ENCODE measurements at regions not wholly inside any gene's neighbourhood (a gene's known extent, or its start where the extent isn't known, plus 50 kb on each side); places are given as distances from the start of the nearest gene placed in this dataset.
"Not testable (repeated sequence)": the region's sequence is repeated elsewhere in the genome, so short reads cannot be mapped to it uniquely, and the experiment has no call there.

- DNase-seq, result no peak
Measured at GRCh38 chr1:101152633-101153032, 84.2 kb upstream of the S1PR1 start.

- DNase-seq, result no peak
Measured at GRCh38 chr1:101151286-101151685, 85.5 kb upstream of the S1PR1 start.

GRCh38 chr1:101150670-101151069 is 86.1 kb upstream of the S1PR1 start:
- no peak for DNase-seq

- no peak for DNase-seq
Measured at GRCh38 chr1:101150266-101150665, 86.6 kb upstream of the S1PR1 start.

DNA sequence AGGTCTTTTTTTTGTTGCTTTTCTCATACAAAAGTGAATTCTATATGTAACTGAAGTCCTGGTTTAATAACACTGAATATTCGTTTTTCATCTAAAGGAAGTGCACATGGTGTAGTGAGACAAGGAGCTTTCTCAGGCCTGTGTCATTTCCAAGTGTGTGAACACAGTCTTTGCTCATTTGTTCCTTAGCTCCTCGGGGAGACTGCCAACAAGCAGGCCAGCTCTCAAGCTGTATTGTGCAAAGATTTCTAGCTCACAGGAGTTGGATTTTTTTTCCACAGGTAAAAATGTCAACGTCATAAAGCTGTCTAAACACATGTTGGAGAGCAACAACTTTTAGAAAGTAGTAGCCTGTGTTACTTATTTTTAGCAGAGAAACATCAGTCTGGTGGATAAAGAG is 87.8 kb upstream of the S1PR1 start:
- no peak for DNase-seq

- no peak for DNase-seq
Measured at GRCh38 chr1:101147381-101147780, 89.4 kb upstream of the S1PR1 start.

DNA sequence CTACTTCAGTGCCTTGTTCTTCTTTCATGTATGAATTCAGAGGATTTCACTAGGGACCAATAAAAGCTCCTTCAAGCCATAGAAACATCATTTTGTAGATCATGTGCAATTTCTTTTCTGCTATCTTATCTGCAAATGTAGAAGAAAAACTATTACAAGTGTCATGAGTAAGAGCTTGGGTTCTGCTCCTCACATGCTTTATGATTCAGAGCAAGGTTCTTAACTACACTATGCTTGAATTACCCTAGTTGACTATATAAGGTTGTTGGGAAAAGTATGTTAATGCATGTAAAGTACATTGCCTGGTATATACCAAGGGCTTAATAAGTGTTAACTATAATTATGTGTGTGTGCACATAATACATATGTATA is 91.4 kb upstream of the S1PR1 start:
- no peak for DNase-seq

DNA sequence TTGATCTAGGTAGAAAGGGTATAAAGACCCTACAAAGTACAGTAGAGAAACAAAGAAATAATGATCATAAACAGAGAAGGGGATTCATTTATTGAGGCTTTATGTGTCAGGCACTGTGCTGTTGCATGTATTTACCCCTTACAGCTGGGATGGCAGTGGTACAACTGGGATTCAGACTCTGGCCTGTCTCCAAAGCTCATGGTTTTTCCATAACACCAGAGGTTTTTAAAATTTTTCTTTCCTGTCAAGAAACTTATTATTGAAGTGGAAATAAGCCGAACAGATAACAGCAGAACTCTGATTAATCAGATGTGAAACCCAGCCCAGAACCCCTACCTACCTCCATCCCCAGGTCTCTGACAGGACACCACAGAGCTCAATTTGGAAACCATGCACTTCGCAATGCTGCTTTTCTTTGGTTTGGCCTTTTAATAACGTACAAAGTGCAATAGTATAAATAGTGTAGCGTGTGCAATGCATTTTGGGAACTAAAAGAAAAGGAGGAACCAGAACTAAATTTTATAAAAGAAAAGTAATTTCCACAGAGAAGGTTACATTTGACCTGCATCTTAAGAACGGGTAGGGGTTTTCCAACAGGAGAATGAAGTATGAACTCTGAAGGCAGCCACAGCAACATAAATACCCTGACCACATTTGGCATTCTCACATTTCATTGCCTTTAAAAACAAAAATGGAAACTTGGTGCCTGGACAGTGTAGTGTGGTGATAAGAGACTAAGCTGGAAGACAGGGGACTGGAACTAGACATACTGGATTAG is 92.0 kb upstream of the S1PR1 start:
- DNase-seq, result no peak

DNA sequence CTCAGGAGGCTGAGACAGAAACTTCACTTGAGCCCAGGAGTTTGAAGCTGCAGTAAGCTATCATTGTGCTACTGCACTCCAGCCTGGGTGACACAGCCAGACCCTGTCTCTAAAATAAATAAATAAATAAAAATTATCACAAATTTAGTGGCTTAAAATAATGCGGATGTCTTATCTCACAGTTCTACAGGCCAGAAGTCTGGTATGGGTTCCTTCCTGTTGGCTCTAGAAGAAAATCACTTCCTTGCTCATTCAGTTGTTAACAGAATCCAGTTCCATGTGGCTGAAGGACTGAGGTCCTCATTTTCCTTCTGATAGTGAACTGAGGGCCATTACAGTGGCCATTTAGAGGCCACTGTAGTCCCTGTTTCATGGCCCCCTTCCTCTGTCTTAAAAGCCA is 94.6 kb upstream of the S1PR1 start:
- DNase-seq, result no peak

- DNase-seq, result no peak
Measured at GRCh38 chr1:101141376-101141775, 95.4 kb upstream of the S1PR1 start.

DNA sequence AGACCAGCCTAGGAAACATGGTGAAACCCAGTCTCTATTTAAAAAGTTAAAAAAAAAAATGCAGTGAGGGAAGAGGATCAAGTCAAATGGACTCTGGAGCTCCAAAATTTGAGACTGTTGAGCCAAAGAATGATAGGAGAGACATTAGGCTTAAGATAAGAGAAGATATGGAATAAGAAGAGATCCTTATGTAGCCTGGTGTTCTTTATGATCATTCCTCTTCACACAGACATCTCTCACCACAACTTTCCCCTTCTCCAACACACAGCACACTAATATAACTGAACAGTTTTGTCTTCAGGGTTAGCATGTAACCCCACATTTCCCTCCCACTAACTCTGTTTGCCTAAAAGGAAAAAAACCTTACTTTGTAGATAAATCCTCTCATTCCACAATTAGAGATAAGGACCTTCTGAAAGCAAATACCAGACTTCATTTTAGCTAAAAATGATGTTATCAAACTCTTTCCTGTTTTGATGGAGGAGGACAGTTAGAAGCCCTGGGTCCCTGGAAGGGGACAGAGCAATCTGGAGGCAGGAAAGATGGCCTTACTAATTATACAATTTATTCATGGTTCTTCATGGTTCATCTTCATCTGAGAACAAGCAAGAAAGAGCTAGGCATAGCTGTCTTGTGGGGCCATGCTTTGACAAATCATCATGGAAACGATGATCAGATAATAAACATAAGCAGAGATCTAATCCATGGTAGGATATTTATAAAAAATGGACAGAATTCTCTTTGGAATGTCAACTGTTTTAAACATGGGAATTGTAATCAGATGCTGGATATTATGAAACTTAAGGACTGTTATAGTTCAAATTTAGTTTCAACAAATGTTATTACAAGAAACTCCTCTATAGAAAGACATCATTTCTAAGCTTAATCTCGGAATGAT is 96.7 kb upstream of the S1PR1 start:
- no peak for DNase-seq

- DNase-seq, result no peak
Measured at GRCh38 chr1:101139130-101139529, 97.7 kb upstream of the S1PR1 start.

DNA sequence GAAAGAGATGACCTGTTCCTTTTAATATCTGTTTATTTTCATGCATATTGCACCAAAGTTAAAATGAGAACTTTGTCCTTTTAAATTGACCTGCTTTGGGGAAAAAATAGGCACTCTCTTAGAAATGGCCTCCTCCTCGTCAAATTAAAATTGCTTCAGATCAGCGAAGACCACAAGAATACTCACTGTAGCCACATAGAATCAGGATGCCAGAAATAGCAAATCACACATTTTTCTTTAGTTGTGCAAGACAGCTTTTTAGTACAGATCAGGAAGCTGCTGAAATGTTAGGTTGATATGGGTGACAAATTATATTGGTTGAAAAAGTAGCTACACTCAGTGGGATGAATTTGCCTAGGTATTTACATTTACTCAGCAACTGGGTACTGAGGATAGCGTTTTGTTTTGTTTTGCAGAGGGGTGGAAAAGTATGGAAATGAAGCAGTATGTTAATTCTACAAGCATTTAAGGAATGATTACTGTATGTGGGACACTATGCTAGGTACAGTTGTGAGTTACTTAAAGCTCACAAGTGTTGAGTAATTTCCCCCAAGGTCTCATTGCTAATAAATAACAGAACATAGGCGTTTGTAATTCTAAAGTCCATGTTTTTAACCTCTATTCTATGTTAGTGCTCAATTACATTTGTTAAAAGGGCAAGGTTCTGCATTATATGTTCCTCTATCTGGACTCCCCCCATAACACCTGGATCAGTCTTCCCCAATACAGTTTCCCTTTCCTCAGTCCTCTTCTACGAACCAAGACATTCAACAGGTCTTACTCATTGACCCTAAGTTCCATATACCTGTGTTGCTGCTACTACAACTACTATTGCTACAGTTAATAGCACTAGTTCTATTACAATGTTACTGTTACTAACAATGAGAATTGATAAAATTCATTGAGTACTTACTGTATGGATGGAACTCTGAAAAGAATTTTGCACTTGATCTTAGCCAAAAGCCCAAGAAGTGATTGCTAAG is 99.4 kb upstream of the S1PR1 start:
- DNase-seq, result no peak

DNA sequence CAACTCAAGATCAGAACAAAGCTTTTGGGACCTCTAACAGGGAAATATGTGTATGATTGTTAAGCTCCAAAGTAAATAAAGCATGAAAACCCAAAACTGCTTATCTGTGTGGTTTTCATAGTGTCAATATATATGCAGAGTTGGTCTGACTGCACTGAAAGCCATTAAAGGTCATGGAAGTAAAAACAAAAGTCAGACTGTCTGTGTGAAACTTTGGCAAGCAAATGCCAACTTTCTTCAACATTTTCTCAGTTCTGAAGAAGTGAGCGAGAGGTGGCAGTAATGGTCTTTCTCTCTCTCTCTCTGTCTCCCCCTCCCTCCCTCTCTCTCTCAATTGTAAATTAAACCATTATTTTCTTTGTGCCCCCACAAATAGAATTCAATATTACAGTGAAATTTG is 100.1 kb upstream of the S1PR1 start:
- DNase-seq, result no peak

- no peak for DNase-seq
Measured at GRCh38 chr1:101136271-101136670, 100.5 kb upstream of the S1PR1 start.

DNA sequence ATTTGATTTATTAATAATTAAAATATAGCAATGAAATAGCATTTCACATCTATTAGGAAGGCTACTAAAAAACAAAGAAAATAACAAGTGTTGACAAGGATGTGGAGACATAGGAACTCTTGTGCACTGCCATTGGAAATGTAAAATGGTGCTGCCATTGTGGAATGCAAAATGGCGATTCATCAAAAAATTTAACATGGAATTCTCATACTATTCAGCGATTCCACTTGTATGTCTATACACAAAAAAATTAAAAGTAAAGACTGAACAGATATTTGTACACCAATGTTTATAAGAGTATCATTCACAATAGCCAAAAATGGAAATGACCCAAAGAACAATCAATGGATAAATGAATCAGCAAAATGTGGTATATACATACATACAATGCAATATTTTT is 101.3 kb upstream of the S1PR1 start:
- no peak for DNase-seq

GRCh38 chr1:101131239-101131843 is 105.5 kb upstream of the S1PR1 start:
- DNase-seq, result no peak

DNA sequence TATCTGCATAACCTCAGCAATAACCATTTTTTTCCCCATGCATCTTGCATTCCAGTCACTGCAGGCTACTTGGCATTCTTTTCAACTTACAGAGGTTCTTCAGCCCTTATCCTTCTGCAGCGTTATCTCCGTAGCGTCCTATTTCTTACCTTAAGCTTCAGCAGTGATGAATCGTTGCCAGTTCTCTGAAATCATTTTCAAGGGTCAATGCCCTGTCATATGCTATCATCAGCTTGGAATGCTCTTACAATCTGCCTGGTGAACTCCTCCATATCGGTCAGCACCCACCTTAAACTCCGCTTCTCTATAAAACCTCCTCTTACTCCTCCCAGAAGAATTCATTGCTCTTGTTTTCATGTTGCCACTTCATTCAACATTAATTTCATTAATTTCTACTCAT is 105.1 kb upstream of the DPH5 start:
- DNase-seq, result no peak

DNA sequence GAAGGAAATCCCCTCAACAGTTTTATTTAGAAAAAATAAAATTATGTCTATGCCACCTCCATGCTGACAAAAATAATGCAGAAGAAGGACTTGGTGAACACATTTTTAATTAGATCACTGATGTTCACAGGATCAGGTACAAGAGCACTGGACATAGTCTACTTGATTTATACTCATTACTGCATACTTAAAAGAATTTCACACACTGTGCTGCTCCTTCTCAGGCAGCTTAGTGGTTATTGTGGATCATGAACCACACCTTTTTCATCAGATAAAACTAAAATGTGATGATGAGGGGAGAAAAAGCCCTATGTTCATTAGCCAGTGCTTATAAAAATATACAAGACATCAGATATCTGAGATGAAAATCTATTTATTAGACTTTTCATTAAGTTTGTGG is 103.3 kb upstream of the DPH5 start:
- no peak for DNase-seq

DNA sequence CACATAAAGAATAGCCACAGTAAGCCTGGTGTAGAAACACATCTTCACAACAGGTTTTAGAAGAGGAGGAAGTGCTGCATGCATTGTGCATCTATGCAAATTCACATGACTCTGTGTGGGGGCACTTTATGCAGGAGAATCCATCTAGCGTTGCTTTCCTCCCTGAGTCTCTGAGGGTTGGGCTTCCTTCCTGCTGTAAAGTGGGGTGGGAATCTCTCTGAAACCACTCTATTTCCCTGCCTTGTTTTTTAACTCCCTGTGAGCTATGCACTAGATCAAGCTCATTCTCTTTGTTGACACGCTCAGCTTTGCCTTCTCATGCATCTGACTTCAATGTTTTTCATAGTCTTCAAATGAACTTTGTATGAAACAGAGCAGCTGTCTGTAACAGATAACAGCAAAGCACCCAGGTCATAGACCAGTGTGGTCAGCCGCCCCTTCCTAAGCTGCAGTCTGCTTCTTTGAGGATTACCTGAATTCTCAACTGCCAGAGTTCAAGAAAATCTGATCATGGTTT is 102.7 kb upstream of the DPH5 start:
- no peak for DNase-seq

DNA sequence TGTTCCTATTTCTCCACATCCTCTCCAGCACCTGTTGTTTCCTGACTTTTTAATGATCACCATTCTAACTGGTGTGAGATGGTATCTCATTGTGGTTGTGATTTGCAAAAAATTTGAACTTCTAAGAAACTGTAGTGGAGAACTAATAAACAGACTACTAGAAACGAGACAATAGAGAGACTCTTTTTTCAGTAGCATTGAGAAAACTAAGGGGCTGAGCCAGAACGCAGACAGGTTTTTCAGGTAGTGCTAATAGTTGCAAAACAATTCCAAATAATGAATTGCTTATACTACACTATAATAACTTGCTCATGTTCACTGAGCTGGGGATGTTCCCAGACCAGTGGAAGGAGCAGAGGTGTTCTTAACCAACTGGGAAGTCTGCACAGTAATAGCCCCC is 98.8 kb upstream of the DPH5 start:
- no peak for DNase-seq

- DNase-seq, result not testable (repeated sequence)
Measured at GRCh38 chr1:101123904-101124303, 98.3 kb upstream of the DPH5 start.

All from left kidney (tissue), 1 donor.